ENCODE measurements at regions not wholly inside any gene's neighbourhood (a gene's known extent, or its start where the extent isn't known, plus 50 kb on each side); places are given as distances from the start of the nearest gene placed in this dataset.

- H3K9me3 ChIP-seq (ENCODE audit: low read depth) = no peaks in the 10 kb centered on the region
- in situ Hi-C loops (cut with MboI) = no loop called here
- WGBS, 2 experiments (ENCODE audit: low coverage in 1 of 2, low lambda C conversion rate in 2 of 2, missing lambda C conversion rate in 2 of 2) = 0 to 2% methylated on average over 2 of the region's 2 CpGs
- no peaks in the 10 kb centered on the region for H4K20me1 ChIP-seq (ENCODE audit: insufficient read depth)
- no peak overlapping the region for H3K4me3 ChIP-seq
- no peaks in the 10 kb centered on the region for H3K4me1 ChIP-seq (ENCODE audit: insufficient read depth)
- no peaks in the 10 kb centered on the region for H3K9me2 ChIP-seq (ENCODE audit: insufficient read depth)
- no peak overlapping the region for H3K27ac ChIP-seq
- H3K79me2 ChIP-seq (ENCODE audit: insufficient read depth) = no peaks in the 10 kb centered on the region
- no peak overlapping the region for H3K4me2 ChIP-seq (ENCODE audit: unreplicated experiment)
- TF ChIP-seq EZH2 (IDR thresholded peaks at IDR 0.05; ENCODE audit: insufficient read depth, poor library complexity, severe bottlenecking) (no peak), EZH2phosphoT487 (IDR thresholded peaks at IDR 0.05; ENCODE audit: insufficient read depth, low read depth) (no peak)
- no peaks in the 10 kb centered on the region for H3F3A ChIP-seq (ENCODE audit: insufficient read depth)
- DNase-seq = no peak
- H3K27me3 ChIP-seq (replicated peaks; ENCODE audit: insufficient read depth) = no peaks in the 10 kb centered on the region
- H3K9ac ChIP-seq = no peak overlapping the region
- H2AFZ ChIP-seq = no peak overlapping the region
- no peaks in the 10 kb centered on the region for H3K36me3 ChIP-seq (ENCODE audit: low read depth)
Measured at GRCh38 chr4:59223292-59223941, 1976.7 kb upstream of the ADGRL3 start.

- H3K36me3 ChIP-seq (ENCODE audit: low read depth) = no peaks in the 10 kb centered on the region
- H3K27ac ChIP-seq = no peak overlapping the region
- WGBS, 2 experiments (ENCODE audit: low coverage in 1 of 2, low lambda C conversion rate in 2 of 2, missing lambda C conversion rate in 2 of 2) = 2 to 9% methylated on average over 3 of the region's 3 CpGs
- no peak overlapping the region for H2AFZ ChIP-seq
- H3K79me2 ChIP-seq (ENCODE audit: insufficient read depth) = no peaks in the 10 kb centered on the region
- TF ChIP-seq EZH2phosphoT487 (IDR thresholded peaks at IDR 0.05; ENCODE audit: insufficient read depth, low read depth) (no peak), EZH2 (IDR thresholded peaks at IDR 0.05; ENCODE audit: insufficient read depth, poor library complexity, severe bottlenecking) (no peak)
- H4K20me1 ChIP-seq (ENCODE audit: insufficient read depth) = no peaks in the 10 kb centered on the region
- no peak overlapping the region for H3K4me2 ChIP-seq (ENCODE audit: unreplicated experiment)
- H3K27me3 ChIP-seq (replicated peaks; ENCODE audit: insufficient read depth) = no peaks in the 10 kb centered on the region
- no peak for DNase-seq
- H3K9me2 ChIP-seq (ENCODE audit: insufficient read depth) = no peaks in the 10 kb centered on the region
- no peak overlapping the region for H3K9ac ChIP-seq
- H3F3A ChIP-seq (ENCODE audit: insufficient read depth) = no peaks in the 10 kb centered on the region
- in situ Hi-C loops (cut with MboI) = no loop called here
- H3K4me1 ChIP-seq (ENCODE audit: insufficient read depth) = no peaks in the 10 kb centered on the region
- H3K4me3 ChIP-seq = no peak overlapping the region
- H3K9me3 ChIP-seq (ENCODE audit: low read depth) = no peaks in the 10 kb centered on the region
Measured at GRCh38 chr4:59238212-59238611, 1961.9 kb upstream of the ADGRL3 start.

GRCh38 chr4:59240011-59240410 is 1960.1 kb upstream of the ADGRL3 start:
- no peaks in the 10 kb centered on the region for H3K4me1 ChIP-seq (ENCODE audit: insufficient read depth)
- H3K4me3 ChIP-seq = no peak overlapping the region
- no peak overlapping the region for H3K4me2 ChIP-seq (ENCODE audit: unreplicated experiment)
- H2AFZ ChIP-seq = no peak overlapping the region
- H3K27ac ChIP-seq = no peak overlapping the region
- TF ChIP-seq EZH2 (IDR thresholded peaks at IDR 0.05; ENCODE audit: insufficient read depth, poor library complexity, severe bottlenecking) = no peak
- no peak for TF ChIP-seq EZH2phosphoT487 (IDR thresholded peaks at IDR 0.05; ENCODE audit: insufficient read depth, low read depth)
- no peak for DNase-seq
- H3K9ac ChIP-seq = no peak overlapping the region
- H3K36me3 ChIP-seq (ENCODE audit: low read depth) = no peaks in the 10 kb centered on the region
- H3K27me3 ChIP-seq (replicated peaks; ENCODE audit: insufficient read depth) = no peaks in the 10 kb centered on the region
- 2 to 3% methylated on average over 7 of the region's 7 CpGs for WGBS, 2 experiments (ENCODE audit: low coverage in 1 of 2, low lambda C conversion rate in 2 of 2, missing lambda C conversion rate in 2 of 2)
- no peaks in the 10 kb centered on the region for H3K9me2 ChIP-seq (ENCODE audit: insufficient read depth)
- H3K9me3 ChIP-seq (ENCODE audit: low read depth) = no peaks in the 10 kb centered on the region
- no peaks in the 10 kb centered on the region for H3F3A ChIP-seq (ENCODE audit: insufficient read depth)
- no peaks in the 10 kb centered on the region for H3K79me2 ChIP-seq (ENCODE audit: insufficient read depth)
- H4K20me1 ChIP-seq (ENCODE audit: insufficient read depth) = no peaks in the 10 kb centered on the region
- in situ Hi-C loops (cut with MboI) = no loop called here

- H3K4me3 ChIP-seq = no peak overlapping the region
- H3K79me2 ChIP-seq (ENCODE audit: insufficient read depth) = no peaks in the 10 kb centered on the region
- H3K27me3 ChIP-seq (replicated peaks; ENCODE audit: insufficient read depth) = no peaks in the 10 kb centered on the region
- TF ChIP-seq EZH2phosphoT487 (IDR thresholded peaks at IDR 0.05; ENCODE audit: insufficient read depth, low read depth) (no peak), EZH2 (IDR thresholded peaks at IDR 0.05; ENCODE audit: insufficient read depth, poor library complexity, severe bottlenecking) (no peak)
- H3K9me2 ChIP-seq (ENCODE audit: insufficient read depth) = no peaks in the 10 kb centered on the region
- no peaks in the 10 kb centered on the region for H4K20me1 ChIP-seq (ENCODE audit: insufficient read depth)
- DNase-seq = no peak
- H3K36me3 ChIP-seq (ENCODE audit: low read depth) = no peaks in the 10 kb centered on the region
- H2AFZ ChIP-seq = no peak overlapping the region
- no peak overlapping the region for H3K27ac ChIP-seq
- no peaks in the 10 kb centered on the region for H3F3A ChIP-seq (ENCODE audit: insufficient read depth)
- no peaks in the 10 kb centered on the region for H3K4me1 ChIP-seq (ENCODE audit: insufficient read depth)
- H3K9ac ChIP-seq = no peak overlapping the region
- no peaks in the 10 kb centered on the region for H3K9me3 ChIP-seq (ENCODE audit: low read depth)
- H3K4me2 ChIP-seq (ENCODE audit: unreplicated experiment) = no peak overlapping the region
- in situ Hi-C loops (cut with MboI) = no loop called here
Measured at GRCh38 chr4:59243038-59243437, 1957.1 kb upstream of the ADGRL3 start.

GRCh38 chr4:59247032-59247431 is 1953.1 kb upstream of the ADGRL3 start:
- Histone ChIP-seq H3K27me3 (replicated peaks; ENCODE audit: insufficient read depth) (no peaks in the 10 kb centered on the region), H3K27ac (no peak overlapping the region), H3K36me3 (ENCODE audit: low read depth) (no peaks in the 10 kb centered on the region), H3K4me2 (ENCODE audit: unreplicated experiment) (no peak overlapping the region), H3K9ac (no peak overlapping the region), H3K9me2 (ENCODE audit: insufficient read depth) (no peaks in the 10 kb centered on the region), H2AFZ (no peak overlapping the region), H3K9me3 (ENCODE audit: low read depth) (no peaks in the 10 kb centered on the region), H3K4me1 (ENCODE audit: insufficient read depth) (no peaks in the 10 kb centered on the region), H3K79me2 (ENCODE audit: insufficient read depth) (no peaks in the 10 kb centered on the region), H3K4me3 (no peak overlapping the region), H3F3A (ENCODE audit: insufficient read depth) (no peaks in the 10 kb centered on the region), H4K20me1 (ENCODE audit: insufficient read depth) (no peaks in the 10 kb centered on the region)
- no peak for TF ChIP-seq EZH2 (IDR thresholded peaks at IDR 0.05; ENCODE audit: insufficient read depth, poor library complexity, severe bottlenecking)
- no peak for TF ChIP-seq EZH2phosphoT487 (IDR thresholded peaks at IDR 0.05; ENCODE audit: insufficient read depth, low read depth)
- 0 to 4% methylated on average over 1 of the region's 1 CpG for WGBS, 2 experiments (ENCODE audit: low coverage in 1 of 2, low lambda C conversion rate in 2 of 2, missing lambda C conversion rate in 2 of 2)
- peak; percentile 2 for DNase-seq
- in situ Hi-C loops (cut with MboI) = no loop called here

All from GM23248 (cell line).